ENCODE measurements at regions not wholly inside any gene's neighbourhood (a gene's known extent, or its start where the extent isn't known, plus 50 kb on each side); places are given as distances from the start of the nearest gene placed in this dataset.

GRCh38 chr18:70428439-70428838 lies 139.6 kb downstream of the SOCS6 start:
- Histone ChIP-seq H3K27me3 (no peaks in the 10 kb centered on the region), H3K9me3 (no peaks in the 10 kb centered on the region), H3K27ac (no peak overlapping the region), H3K36me3 (no peaks in the 10 kb centered on the region), H3K4me1 (no peaks in the 10 kb centered on the region), H3K4me3 (no peak overlapping the region)
- in situ Hi-C loops (cut with MboI; ENCODE audit: low sequenced_read_pairs in 4 of 4) (no loop called here), intact Hi-C loops (cut with DNase I; ENCODE audit: low total_unique reads) (no loop called here)
- TF ChIP-seq POLR2A (IDR thresholded peaks at IDR 0.05): no peak
- TF ChIP-seq CTCF (IDR thresholded peaks at IDR 0.05 in 4 of 5, conservative IDR thresholded peaks at IDR 0.05 in 1 of 5): no peak
- no peak for ATAC-seq
- no peak for DNase-seq

GRCh38 chr18:70426818-70427217 lies 138.0 kb downstream of the SOCS6 start:
- DNase-seq (no peak), ATAC-seq (no peak)
- H3K9me3 ChIP-seq: no peaks in the 10 kb centered on the region
- H3K36me3 ChIP-seq: no peaks in the 10 kb centered on the region
- peaks cover 8 to 11% of the 10 kb centered on the region in 2 donors for H3K4me1 ChIP-seq
- in situ Hi-C loops (cut with MboI; ENCODE audit: low sequenced_read_pairs in 4 of 4) (no loop called here), intact Hi-C loops (cut with DNase I; ENCODE audit: low total_unique reads) (no loop called here)
- no peaks in the 10 kb centered on the region for H3K27me3 ChIP-seq
- H3K27ac ChIP-seq: no peak overlapping the region
- no peak for TF ChIP-seq CTCF (IDR thresholded peaks at IDR 0.05 in 4 of 5, conservative IDR thresholded peaks at IDR 0.05 in 1 of 5)
- H3K4me3 ChIP-seq: no peak overlapping the region

GRCh38 chr18:70425236-70425635 lies 136.4 kb downstream of the SOCS6 start:
- intact Hi-C loops (cut with DNase I; ENCODE audit: low total_unique reads): no loop called here

GRCh38 chr18:70423988-70424387 lies 135.1 kb downstream of the SOCS6 start:
- H3K4me3 ChIP-seq: no peak overlapping the region
- H3K36me3 ChIP-seq: no peaks in the 10 kb centered on the region
- peaks cover 12 to 19% of the 10 kb centered on the region in 2 donors for H3K4me1 ChIP-seq
- H3K27ac ChIP-seq: no peak overlapping the region
- intact Hi-C loops (cut with DNase I; ENCODE audit: low total_unique reads): no loop called here
- H3K9me3 ChIP-seq: no peaks in the 10 kb centered on the region
- in situ Hi-C loops (cut with MboI; ENCODE audit: low sequenced_read_pairs in 4 of 4): no loop called here
- TF ChIP-seq POLR2A (IDR thresholded peaks at IDR 0.05): no peak
- TF ChIP-seq CTCF (IDR thresholded peaks at IDR 0.05 in 4 of 5, conservative IDR thresholded peaks at IDR 0.05 in 1 of 5): no peak
- ATAC-seq (no peak), DNase-seq (no peak)
- no peaks in the 10 kb centered on the region for H3K27me3 ChIP-seq

More at GRCh38 chr18:70425236-70425635, 136.4 kb downstream of the SOCS6 start:
- DNase-seq (no peak), ATAC-seq (no peak)
- TF ChIP-seq POLR2A (IDR thresholded peaks at IDR 0.05) (no peak), CTCF (IDR thresholded peaks at IDR 0.05 in 4 of 5, conservative IDR thresholded peaks at IDR 0.05 in 1 of 5) (no peak)
- Histone ChIP-seq H3K27me3 (no peaks in the 10 kb centered on the region), H3K4me3 (no peak overlapping the region), H3K36me3 (no peaks in the 10 kb centered on the region), H3K9me3 (no peaks in the 10 kb centered on the region), H3K27ac (no peak overlapping the region), H3K4me1 (peaks cover 12 to 17% of the 10 kb centered on the region in 2 donors)
- in situ Hi-C loops (cut with MboI; ENCODE audit: low sequenced_read_pairs in 4 of 4): no loop called here

- intact Hi-C loops (cut with DNase I; ENCODE audit: low total_unique reads): no loop called here
- H3K36me3 ChIP-seq: no peaks in the 10 kb centered on the region
- no peaks in the 10 kb centered on the region for H3K9me3 ChIP-seq
- DNase-seq: no peak
- ATAC-seq: no peak
- H3K4me1 ChIP-seq: peaks cover 12 to 19% of the 10 kb centered on the region in 2 donors
- H3K27ac ChIP-seq: no peak overlapping the region
- H3K27me3 ChIP-seq: no peaks in the 10 kb centered on the region
- H3K4me3 ChIP-seq: no peak overlapping the region
- in situ Hi-C loops (cut with MboI; ENCODE audit: low sequenced_read_pairs in 4 of 4): no loop called here
- no peak for TF ChIP-seq POLR2A (IDR thresholded peaks at IDR 0.05)
- TF ChIP-seq CTCF (IDR thresholded peaks at IDR 0.05 in 4 of 5, conservative IDR thresholded peaks at IDR 0.05 in 1 of 5): no peak
Measured at GRCh38 chr18:70423120-70423519, 134.3 kb downstream of the SOCS6 start.
